PC-3 (cell line): ENCODE measurements at regions not wholly inside any gene's neighbourhood (a gene's known extent, or its start where the extent isn't known, plus 50 kb on each side); places are given as distances from the start of the nearest gene placed in this dataset.

ENCODE experiments used
- ATAC-seq: fragments of 200-7000 bp; cut with Tn5 transposase; 2 replicates; pipeline ENCODE4 v1.9.1; 2020; ENCODE audit warnings: mild to moderate bottlenecking, moderate library complexity
- BruUV-seq: library from RNA; stranded (reverse); fragments of 400-500 nt; replicated peaks from 2 replicates; lab custom pipeline; 2021; lab: Mats Ljungman, UMichigan
- CTCF ChIA-PET: fragments of 300-600 bp; sonication (Branson Sonifier 250); formaldehyde crosslinking; loops from one replicate; lab custom pipeline; 2022; ENCODE audit warnings: antibody characterized with exemption; lab: Charles Lee
- POLR2A ChIA-PET: fragments of 300-600 bp; sonication (Branson Sonifier 250); formaldehyde crosslinking; loops from one replicate; lab custom pipeline; 2022; ENCODE audit warnings: antibody characterized with exemption; ENCODE audit not compliant: unreplicated experiment; lab: Charles Lee
- DNase-seq: peaks from one replicate; pipeline ENCODE4 v3.0.0-alpha.2; 2015
- H2AFZ ChIP-seq: fragments of 300-600 bp; sonication (generic); 2 replicates; pipeline ENCODE4 v1.6.0; 2016; ENCODE audit warnings: antibody characterized with exemption, low read length
- H3F3A ChIP-seq: fragments of 300-600 bp; sonication (generic); one replicate; pipeline ENCODE4 v1.6.0; 2017; ENCODE audit warnings: antibody characterized with exemption, low read length, control low read depth, mild to moderate bottlenecking; ENCODE audit not compliant: unreplicated experiment
- H3K27ac ChIP-seq: fragments of 300-600 bp; sonication (generic); 2 replicates; pipeline ENCODE4 v1.5.1; 2016; ENCODE audit warnings: mild to moderate bottlenecking, low read length
- H3K27me3 ChIP-seq: fragments of 300-600 bp; sonication (generic); 2 replicates; pipeline ENCODE4 v1.6.1; 2016; ENCODE audit warnings: low read length, mixed read lengths
- H3K36me3 ChIP-seq: fragments of 300-600 bp; sonication (generic); 2 replicates; pipeline ENCODE4 v1.6.1; 2016; ENCODE audit warnings: low read depth, mixed run types, low read length, mixed read lengths
- H3K4me1 ChIP-seq: fragments of 300-600 bp; sonication (generic); 2 replicates; pipeline ENCODE4 v1.5.1; 2016; ENCODE audit warnings: low read length; ENCODE audit not compliant: insufficient read depth
- H3K4me2 ChIP-seq: fragments of 300-600 bp; sonication (generic); 2 replicates; pipeline ENCODE4 v1.6.0; 2016; ENCODE audit warnings: low read length
- H3K4me3 ChIP-seq: fragments of 300-600 bp; sonication (generic); 2 replicates; pipeline ENCODE4 v1.5.1; 2016; ENCODE audit warnings: mild to moderate bottlenecking, low read length, mixed read lengths
- H3K79me2 ChIP-seq: fragments of 300-600 bp; sonication (generic); 2 replicates; pipeline ENCODE4 v1.6.1; 2017; ENCODE audit warnings: low read length, mixed read lengths
- H3K9ac ChIP-seq: fragments of 300-600 bp; sonication (generic); 2 replicates; pipeline ENCODE4 v1.6.0; 2016; ENCODE audit warnings: mild to moderate bottlenecking, low read length
- H3K9me2 ChIP-seq: fragments of 300-600 bp; sonication (generic); replicated peaks from 2 replicates; pipeline ENCODE4 v1.6.1; 2016; ENCODE audit warnings: mixed run types, low read length, mixed read lengths
- H3K9me3 ChIP-seq: fragments of 300-600 bp; sonication (generic); 2 replicates; pipeline ENCODE4 v1.6.1; 2016; ENCODE audit warnings: low read length, mixed read lengths
- H4K20me1 ChIP-seq: fragments of 300-600 bp; sonication (generic); 2 replicates; pipeline ENCODE4 v1.6.1; 2016; ENCODE audit warnings: low read length, mixed read lengths
- EZH2 ChIP-seq: fragments of 300-600 bp; sonication (generic); IDR thresholded peaks from one replicate; pipeline ENCODE4 v1.6.1; 2017; ENCODE audit warnings: antibody characterized with exemption, mild to moderate bottlenecking, low read length; ENCODE audit not compliant: unreplicated experiment
- EZH2phosphoT487 ChIP-seq: fragments of 300-600 bp; sonication (generic); IDR thresholded peaks from 2 replicates; pipeline ENCODE4 v1.6.1; 2018; ENCODE audit warnings: mild to moderate bottlenecking, antibody characterized with exemption, low read length, borderline replicate concordance
- intact Hi-C: fragments of 100-400 bp; cut with micrococcal nuclease; formaldehyde crosslinking; loops from 2 replicates; pipeline ENCODE4 v1.9.0; 2023
- TF ChIP-seq, protein P1 (sequence below): fragments of 300-600 bp; sonication (generic); conservative IDR thresholded peaks from 2 replicates; pipeline ENCODE4 v1.5.1; 2017; ENCODE audit warnings: antibody characterized with exemption, low read depth, mild to moderate bottlenecking, low read length

DNA sequence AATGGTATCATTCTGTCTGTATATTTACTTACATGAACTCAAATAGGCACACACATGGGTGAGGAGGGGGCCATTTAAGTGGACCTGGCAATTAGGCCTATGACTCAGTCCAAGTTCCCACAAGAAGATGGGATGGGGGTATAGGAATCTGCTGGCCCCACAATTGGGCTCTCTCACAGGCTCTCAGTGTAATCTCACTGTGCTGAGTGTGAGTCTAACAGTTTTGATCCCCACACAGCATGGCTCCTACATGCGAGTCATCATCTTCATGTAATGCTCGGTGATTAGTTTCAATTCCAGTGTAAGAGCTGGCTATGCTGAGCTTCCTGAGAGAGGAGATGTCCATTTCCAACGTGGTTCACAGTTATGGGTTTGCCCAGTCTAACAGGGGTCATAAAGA, 114.0 kb downstream of the GATA6 start:
- ChIA-PET CTCF (no interaction called here), POLR2A (no interaction called here)
- Histone ChIP-seq H3K9me3 (no peaks in the 10 kb centered on the region), H3F3A (no peaks in the 10 kb centered on the region), H3K4me1 (peaks cover 46% of the 10 kb centered on the region), H2AFZ (no peak overlapping the region), H3K9ac (peak overlapping the region; percentile 56), H3K27ac (peak overlapping the region; percentile 83), H4K20me1 (no peaks in the 10 kb centered on the region), H3K4me2 (no peak overlapping the region), H3K36me3 (no peaks in the 10 kb centered on the region), H3K79me2 (no peaks in the 10 kb centered on the region), H3K9me2 (no peaks in the 10 kb centered on the region), H3K4me3 (no peak overlapping the region), H3K27me3 (no peaks in the 10 kb centered on the region)
- BruUV-seq: no TSS peak
- no peak for TF ChIP-seq EZH2phosphoT487
- no peak for TF ChIP-seq EZH2
- TF ChIP-seq, protein P1, sequence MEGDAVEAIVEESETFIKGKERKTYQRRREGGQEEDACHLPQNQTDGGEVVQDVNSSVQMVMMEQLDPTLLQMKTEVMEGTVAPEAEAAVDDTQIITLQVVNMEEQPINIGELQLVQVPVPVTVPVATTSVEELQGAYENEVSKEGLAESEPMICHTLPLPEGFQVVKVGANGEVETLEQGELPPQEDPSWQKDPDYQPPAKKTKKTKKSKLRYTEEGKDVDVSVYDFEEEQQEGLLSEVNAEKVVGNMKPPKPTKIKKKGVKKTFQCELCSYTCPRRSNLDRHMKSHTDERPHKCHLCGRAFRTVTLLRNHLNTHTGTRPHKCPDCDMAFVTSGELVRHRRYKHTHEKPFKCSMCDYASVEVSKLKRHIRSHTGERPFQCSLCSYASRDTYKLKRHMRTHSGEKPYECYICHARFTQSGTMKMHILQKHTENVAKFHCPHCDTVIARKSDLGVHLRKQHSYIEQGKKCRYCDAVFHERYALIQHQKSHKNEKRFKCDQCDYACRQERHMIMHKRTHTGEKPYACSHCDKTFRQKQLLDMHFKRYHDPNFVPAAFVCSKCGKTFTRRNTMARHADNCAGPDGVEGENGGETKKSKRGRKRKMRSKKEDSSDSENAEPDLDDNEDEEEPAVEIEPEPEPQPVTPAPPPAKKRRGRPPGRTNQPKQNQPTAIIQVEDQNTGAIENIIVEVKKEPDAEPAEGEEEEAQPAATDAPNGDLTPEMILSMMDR: no peak
- ATAC-seq (no peak), DNase-seq (no peak)
- intact Hi-C loops: loop anchor here (2.0 to 5.0 kb wide), 2 partner anchors 101 to 251 kb away; no protein-coding TSS in a partner anchor

DNA sequence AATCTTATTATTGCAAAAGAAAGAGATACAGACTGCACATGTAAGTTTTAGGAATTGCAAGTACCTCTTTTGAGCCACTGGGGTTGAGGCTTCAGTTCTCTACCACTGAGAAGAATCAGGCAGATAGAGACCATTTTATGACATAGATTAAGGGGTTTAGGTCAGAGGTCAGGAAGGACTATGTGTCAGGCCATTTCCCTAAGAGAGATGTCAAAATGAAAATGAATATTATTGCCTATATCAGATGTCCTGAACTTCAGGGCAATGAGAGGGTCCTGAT, 113.7 kb downstream of the GATA6 start:
- no peaks in the 10 kb centered on the region for H3F3A ChIP-seq
- DNase-seq (no peak), ATAC-seq (no peak)
- ChIA-PET CTCF (no interaction called here), POLR2A (no interaction called here)
- H3K4me3 ChIP-seq: no peak overlapping the region
- H3K9me2 ChIP-seq: no peaks in the 10 kb centered on the region
- H2AFZ ChIP-seq: no peak overlapping the region
- no peaks in the 10 kb centered on the region for H4K20me1 ChIP-seq
- H3K4me1 ChIP-seq: peaks cover 46% of the 10 kb centered on the region
- H3K79me2 ChIP-seq: no peaks in the 10 kb centered on the region
- H3K36me3 ChIP-seq: no peaks in the 10 kb centered on the region
- intact Hi-C loops: loop anchor here (2.0 to 5.0 kb wide), 2 partner anchors 101 to 250 kb away; no protein-coding TSS in a partner anchor
- H3K27ac ChIP-seq: peak overlapping the region; percentile 83
- BruUV-seq: no TSS peak
- H3K4me2 ChIP-seq: peak overlapping the region; percentile 66
- H3K9me3 ChIP-seq: no peaks in the 10 kb centered on the region
- no peak for TF ChIP-seq EZH2phosphoT487
- TF ChIP-seq, protein P1: no peak
- TF ChIP-seq EZH2: no peak
- no peaks in the 10 kb centered on the region for H3K27me3 ChIP-seq
- H3K9ac ChIP-seq: peak overlapping the region; percentile 56

DNA sequence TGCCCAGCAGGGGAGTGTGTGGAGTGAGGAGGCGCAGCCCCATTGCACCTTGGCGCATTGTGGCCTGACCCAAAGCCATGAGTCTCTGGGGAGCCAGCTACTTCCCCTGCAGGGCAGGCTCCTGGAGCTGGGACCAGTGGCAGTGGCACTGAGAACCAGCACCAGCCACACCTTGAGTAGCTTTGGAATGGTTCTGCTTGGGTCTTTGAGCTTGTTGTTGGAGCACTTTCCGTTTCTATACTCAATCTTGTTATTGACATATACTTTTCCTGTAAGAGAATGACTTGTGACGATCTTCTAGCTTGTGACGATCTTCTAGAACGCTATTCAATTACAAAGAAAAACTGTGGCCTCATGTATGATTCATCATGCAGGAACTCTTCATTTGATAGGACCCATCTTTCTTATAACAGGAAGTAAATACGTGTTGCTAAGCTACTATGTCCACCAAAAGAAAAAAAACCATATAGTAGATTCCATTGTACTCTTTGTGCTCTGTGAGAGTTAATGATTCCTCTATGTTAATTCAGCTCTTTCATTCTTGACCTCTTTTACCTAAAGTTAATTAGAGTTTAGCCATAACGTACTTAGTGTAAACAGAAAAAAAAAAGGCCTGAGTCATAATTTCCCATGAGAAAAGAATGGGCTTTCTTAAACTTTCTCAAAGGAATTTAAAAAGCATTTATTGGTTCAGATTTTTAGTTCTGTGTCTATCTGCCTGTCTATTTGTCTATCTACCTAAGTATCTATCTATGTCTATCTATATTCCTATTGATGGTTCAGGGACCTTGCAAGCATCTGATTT, 113.1 kb downstream of the GATA6 start:
- H3K9me3 ChIP-seq: no peaks in the 10 kb centered on the region
- peak overlapping the region; percentile 66 for H3K4me2 ChIP-seq
- H4K20me1 ChIP-seq: no peaks in the 10 kb centered on the region
- POLR2A ChIA-PET: interaction anchor here (0.6 to 0.9 kb wide), 3 partner anchors 32 to 112 kb away, joined by 3 to 7 read pairs (median 4); no protein-coding TSS in a partner anchor
- DNase-seq (peak; percentile 89), ATAC-seq (peak; percentile 68)
- peak overlapping the region; percentile 63 for H3K9ac ChIP-seq
- no peaks in the 10 kb centered on the region for H3K36me3 ChIP-seq
- intact Hi-C loops: loop anchor here (1.0 to 5.0 kb wide), 3 partner anchors 100 to 250 kb away; no protein-coding TSS in a partner anchor
- no peaks in the 10 kb centered on the region for H3K9me2 ChIP-seq
- no peaks in the 10 kb centered on the region for H3F3A ChIP-seq
- TF ChIP-seq, protein P1: no peak
- TF ChIP-seq EZH2phosphoT487: no peak
- no peak for TF ChIP-seq EZH2
- no peaks in the 10 kb centered on the region for H3K27me3 ChIP-seq
- H3K4me3 ChIP-seq: peak overlapping the region; percentile 19; the same call in 1 of the 2 replicates
- TSS peak; percentile 85 for BruUV-seq
- peaks cover 46% of the 10 kb centered on the region for H3K4me1 ChIP-seq
- H3K27ac ChIP-seq: peak overlapping the region; percentile 83
- no peak overlapping the region for H2AFZ ChIP-seq
- no peaks in the 10 kb centered on the region for H3K79me2 ChIP-seq
- CTCF ChIA-PET: interaction anchor here (0.5 to 0.9 kb wide), 4 partner anchors 66 to 357 kb away, joined by 3 to 4 read pairs (median 3); no protein-coding TSS in a partner anchor
